GM21447 (cell line): ENCODE measurements at regions not wholly inside any gene's neighbourhood (a gene's known extent, or its start where the extent isn't known, plus 50 kb on each side); places are given as distances from the start of the nearest gene placed in this dataset.
"Not testable (repeated sequence)": the region's sequence is repeated elsewhere in the genome, so short reads cannot be mapped to it uniquely, and the experiment has no call there.

Source experiments
- ATAC-seq: cut with Tn5 transposase; IDR thresholded peaks from one replicate; pipeline ENCODE4 v1.9.1; 2021; ENCODE audit not compliant: unreplicated experiment

GRCh38 chr3:20511863-20512505, 326.0 kb upstream of the SGO1 start:
- ATAC-seq = peak; percentile 89

- ATAC-seq = no peak
These were observed 324.4 kb upstream of the SGO1 start for GRCh38 chr3:20510396-20510795.

- ATAC-seq = no peak
These were observed 317.5 kb upstream of the SGO1 start for GRCh38 chr3:20503394-20504082.

- no peak for ATAC-seq
These were observed 305.0 kb upstream of the SGO1 start for GRCh38 chr3:20490996-20491395.

GRCh38 chr3:20488151-20488550, 302.1 kb upstream of the SGO1 start:
- no peak for ATAC-seq

GRCh38 chr3:20484126-20484525, 298.1 kb upstream of the SGO1 start:
- ATAC-seq = no peak

- no peak for ATAC-seq
These were observed 296.3 kb upstream of the SGO1 start for GRCh38 chr3:20482350-20482749.

GRCh38 chr3:20480786-20481365, 294.9 kb upstream of the SGO1 start:
- ATAC-seq = no peak

- ATAC-seq = no peak
These were observed 292.4 kb upstream of the SGO1 start for GRCh38 chr3:20478436-20478835.

- not testable (repeated sequence) for ATAC-seq
These were observed 278.2 kb upstream of the SGO1 start for GRCh38 chr3:20464237-20464636.

GRCh38 chr3:20462723-20463122, 276.7 kb upstream of the SGO1 start:
- no peak for ATAC-seq

- no peak for ATAC-seq
These were observed 276.2 kb upstream of the SGO1 start for GRCh38 chr3:20462226-20462625.

GRCh38 chr3:20458994-20459716, 273.1 kb upstream of the SGO1 start:
- ATAC-seq = no peak

- no peak for ATAC-seq
These were observed 270.5 kb upstream of the SGO1 start for GRCh38 chr3:20456511-20456910.

GRCh38 chr3:20451170-20451569, 265.2 kb upstream of the SGO1 start:
- no peak for ATAC-seq

- no peak for ATAC-seq
These were observed 264.6 kb upstream of the SGO1 start for GRCh38 chr3:20450611-20451010.

- no peak for ATAC-seq
These were observed 256.8 kb upstream of the SGO1 start for GRCh38 chr3:20442846-20443245.

- not testable (repeated sequence) for ATAC-seq
These were observed 241.3 kb upstream of the SGO1 start for GRCh38 chr3:20427268-20427667.

GRCh38 chr3:20425138-20425537, 239.1 kb upstream of the SGO1 start:
- no peak for ATAC-seq

- ATAC-seq = no peak
These were observed 238.1 kb upstream of the SGO1 start for GRCh38 chr3:20424086-20424485.

- ATAC-seq = no peak
These were observed 236.4 kb upstream of the SGO1 start for GRCh38 chr3:20422391-20422790.
